ENCODE measurements at regions not wholly inside any gene's neighbourhood (a gene's known extent, or its start where the extent isn't known, plus 50 kb on each side); places are given as distances from the start of the nearest gene placed in this dataset.

GRCh38 chr6:40893021-40893420, 146.0 kb downstream of the UNC5CL start:
- TF ChIP-seq CLOCK (CRISPR knock-in tag; IDR thresholded peaks at IDR 0.05; ENCODE audit: borderline replicate concordance) (no peak), SNAPC5 (CRISPR knock-in tag; IDR thresholded peaks at IDR 0.05) (no peak), KAT7 (CRISPR knock-in tag; IDR thresholded peaks at IDR 0.05; ENCODE audit: borderline replicate concordance) (no peak)
